Stimulated activated CD8-positive, alpha-beta memory T cell treated with anti-CD3 and anti-CD28 coated beads, Interleukin-4, amount 100 ng/mL, for 1 hour (primary cell): ENCODE measurements at regions not wholly inside any gene's neighbourhood (a gene's known extent, or its start where the extent isn't known, plus 50 kb on each side); places are given as distances from the start of the nearest gene placed in this dataset.

Experiments
- DNase-seq, 2 donors: peaks; one replicate each; pipeline ENCODE4 v3.0.0-alpha.2; 2020; ENCODE audit warnings: low read depth in 2 of 2, low spot score in 1 of 2

DNA sequence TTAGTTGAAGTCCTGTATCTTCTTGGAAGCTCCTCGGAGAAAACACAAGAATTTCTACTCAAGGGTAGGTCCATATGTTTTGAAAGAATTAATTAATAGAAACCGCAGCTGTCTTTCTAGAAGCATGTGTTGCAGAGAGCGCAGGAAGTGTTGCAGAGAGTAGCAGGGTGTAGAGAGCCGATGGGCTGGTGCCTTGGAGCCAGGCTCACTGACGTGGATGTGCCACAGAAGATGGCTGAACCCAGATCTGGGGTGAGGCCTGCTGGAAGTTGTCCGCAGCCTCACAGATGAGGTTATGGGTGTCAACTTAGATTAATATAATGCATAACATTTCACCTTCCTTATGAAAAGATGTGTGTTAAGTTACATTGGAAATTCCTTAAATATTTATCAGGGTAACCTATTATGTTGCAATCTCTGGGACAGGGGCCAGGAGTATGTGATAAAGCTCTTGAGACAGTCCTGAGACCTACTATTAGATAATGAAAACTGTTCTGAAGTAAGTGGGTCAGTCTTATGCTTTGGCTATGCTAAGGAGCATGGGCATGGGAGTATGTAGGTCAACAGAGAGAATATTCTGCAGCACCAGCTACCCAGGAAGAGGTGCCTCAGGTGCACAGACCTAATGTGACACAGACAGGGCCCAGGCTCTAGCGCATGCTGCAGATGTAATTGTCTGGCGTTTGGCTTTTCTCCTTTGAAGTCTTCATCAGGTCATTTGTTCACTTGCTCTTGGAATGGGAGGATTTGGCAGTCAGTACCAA lies 973.3 kb downstream of the BCL11B start:
- DNase-seq, result no peak

DNA sequence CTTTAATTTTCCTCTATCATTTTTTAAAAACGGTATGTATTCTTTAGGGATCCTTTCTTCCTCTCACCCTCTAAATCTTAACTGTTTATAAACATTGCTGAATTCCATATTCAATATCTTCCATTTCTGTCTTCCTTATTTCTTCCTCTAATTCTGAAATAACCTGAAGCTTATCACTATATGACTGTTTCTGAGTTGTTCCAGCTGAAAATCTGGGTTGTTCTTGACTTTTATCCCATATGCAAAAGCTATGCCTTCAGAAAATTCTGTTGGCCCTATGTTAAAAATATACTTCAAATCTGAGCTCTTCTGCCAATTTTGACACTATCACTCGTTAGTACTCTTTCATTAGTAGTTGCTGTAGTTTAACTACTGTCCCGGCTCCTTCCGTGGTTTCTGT lies 970.3 kb downstream of the BCL11B start:
- DNase-seq, result no peak

DNA sequence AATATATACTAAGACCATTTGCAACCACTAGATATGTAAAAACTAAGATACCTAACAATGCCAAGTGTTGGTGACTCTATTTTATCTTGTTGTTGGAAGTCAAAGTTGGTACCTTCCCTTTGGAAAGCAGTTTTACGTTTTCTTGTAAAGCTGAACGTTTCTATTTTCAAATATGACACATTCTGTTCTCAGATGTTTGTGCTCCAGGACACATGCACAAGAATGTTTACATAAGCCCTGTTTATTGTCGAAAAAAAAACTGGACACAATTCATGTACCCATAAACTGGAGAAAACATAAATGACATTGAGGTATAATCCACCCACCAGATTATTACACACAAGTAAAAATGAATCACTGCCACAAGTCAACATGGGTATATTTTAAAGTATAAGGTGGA lies 967.4 kb downstream of the BCL11B start:
- DNase-seq, result no peak

DNA sequence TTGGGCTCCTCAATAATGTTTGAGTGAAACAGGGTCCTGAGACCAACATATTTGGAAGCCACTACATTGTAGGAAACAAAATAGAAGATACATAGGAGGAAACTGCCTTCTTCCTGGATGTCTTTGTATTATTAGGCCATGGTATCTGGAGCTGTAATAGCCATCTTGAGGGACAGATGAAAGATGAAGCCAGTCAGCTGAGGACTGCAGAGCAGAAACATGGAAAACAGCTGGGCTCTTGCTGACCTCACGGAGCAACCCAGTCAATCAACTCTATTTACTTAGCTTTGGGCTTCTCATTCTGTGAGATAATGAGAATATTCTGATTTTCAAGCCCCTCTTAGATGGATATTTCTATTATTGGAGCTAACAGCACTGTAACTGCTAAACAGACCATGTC lies 962.4 kb downstream of the BCL11B start:
- no peak for DNase-seq

DNA sequence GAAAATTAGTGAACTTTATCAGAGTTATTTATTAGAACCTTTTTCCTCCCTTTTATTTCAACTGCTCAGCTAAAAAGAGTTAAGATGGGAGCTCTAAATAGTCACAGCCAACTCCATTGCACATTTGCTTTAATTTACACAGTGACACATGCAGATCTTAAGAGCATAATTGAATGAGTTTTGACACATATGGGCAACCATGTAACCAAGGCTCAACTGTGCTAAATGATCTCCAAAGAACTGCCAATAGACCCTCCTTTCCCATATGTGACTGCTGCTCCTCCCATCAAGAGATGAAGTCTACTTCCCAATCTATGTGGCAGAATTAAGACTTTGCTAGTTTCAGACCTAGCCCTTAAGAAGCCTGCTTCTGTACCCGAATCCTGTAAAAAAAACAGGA lies 960.0 kb downstream of the BCL11B start:
- DNase-seq, result no peak

DNA sequence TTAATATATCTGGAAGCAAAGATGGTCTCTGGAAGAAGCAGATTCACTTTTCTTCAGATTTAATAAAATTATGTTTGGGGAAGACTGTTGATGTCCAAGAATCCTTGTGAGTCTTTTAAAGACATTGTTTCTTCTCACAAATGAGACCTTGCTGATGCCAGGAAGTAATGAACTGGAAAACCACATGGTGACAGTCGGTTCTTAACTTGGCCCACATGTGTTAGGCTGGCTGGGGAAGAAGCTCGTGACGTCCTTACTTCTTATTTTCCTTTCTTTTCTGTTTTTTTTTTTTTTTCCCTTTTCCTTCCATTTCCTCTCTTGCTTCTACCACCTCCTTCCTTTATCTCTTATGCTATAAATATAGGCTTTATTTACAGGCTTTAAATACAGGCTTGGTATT lies 950.2 kb downstream of the BCL11B start:
- no peak for DNase-seq

DNA sequence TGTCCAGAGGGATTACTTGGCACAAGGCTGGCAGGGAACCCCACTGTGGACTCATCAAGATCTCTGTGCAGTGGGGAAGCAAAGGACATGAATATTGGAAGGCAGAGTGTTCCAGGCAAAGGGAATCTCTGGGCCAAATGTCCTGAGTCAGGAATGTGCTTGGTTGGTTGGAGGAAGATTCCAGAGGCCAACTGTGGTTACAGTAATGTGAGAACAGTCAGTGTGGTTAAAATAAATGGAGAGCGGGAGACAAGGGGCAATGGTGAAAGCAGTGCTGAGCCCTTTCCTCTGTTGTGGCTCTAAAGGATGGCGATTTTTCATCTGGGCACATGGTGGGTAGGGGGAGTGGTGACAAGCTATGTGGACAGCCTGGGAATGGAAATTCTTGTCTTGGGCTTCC lies 948.2 kb downstream of the BCL11B start:
- DNase-seq, result no peak

DNA sequence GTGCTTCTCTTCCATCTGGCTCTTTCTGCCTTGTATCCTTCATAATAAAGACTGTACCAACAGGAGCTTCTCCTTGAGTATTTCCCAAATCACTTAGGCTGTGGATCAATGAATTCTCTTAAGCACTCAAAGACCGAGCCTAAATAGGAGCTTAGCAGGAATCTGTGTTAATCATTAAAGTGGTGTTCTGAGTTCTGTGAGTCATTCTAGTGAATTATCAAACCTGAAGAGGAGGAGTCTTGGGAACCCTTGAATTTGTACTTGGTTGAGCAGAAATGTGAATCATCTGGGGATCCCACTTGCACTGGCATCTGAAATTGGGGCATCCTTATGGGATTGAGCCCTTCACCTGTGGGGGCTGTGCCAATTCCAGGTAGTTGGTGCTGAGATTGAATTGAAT lies 946.2 kb downstream of the BCL11B start:
- DNase-seq, result no peak

DNA sequence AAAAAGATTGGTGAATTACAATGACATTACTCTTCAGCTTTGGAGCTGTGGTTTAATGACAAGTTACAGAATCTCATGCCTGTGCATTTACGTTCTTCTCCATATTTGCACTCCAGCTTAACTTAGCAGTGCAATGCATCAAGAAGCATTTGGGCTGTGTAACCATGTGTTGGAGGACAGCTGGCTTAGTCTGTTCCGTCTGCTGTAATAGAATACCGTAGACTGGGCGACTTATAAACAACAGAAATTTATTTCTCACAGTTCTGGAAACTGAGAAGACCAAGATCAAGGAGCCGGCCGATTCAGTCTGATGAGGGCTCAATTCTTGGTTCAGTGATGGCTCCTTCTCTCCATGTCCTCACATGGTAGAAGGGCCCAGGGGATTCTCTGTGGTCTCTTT lies 943.5 kb downstream of the BCL11B start:
- DNase-seq, result no peak

DNA sequence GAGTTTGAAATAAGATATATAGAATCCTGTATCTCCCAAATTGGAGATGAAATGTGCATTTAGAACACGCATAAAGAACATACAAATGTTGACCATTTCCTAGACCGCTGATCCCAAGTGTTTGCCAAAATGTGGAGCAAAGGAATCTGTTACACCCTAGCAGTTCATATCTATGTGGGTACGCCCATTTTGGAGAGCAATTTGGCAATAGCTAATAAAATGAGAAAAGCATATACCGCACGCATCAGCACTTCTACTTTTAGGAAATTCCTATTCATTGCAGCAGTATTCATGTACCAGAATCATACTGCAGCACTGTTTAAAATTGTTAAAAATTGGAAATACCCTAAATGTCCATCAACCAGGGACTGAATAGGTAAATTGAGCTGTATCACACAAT lies 937.8 kb downstream of the BCL11B start:
- DNase-seq, result no peak

DNA sequence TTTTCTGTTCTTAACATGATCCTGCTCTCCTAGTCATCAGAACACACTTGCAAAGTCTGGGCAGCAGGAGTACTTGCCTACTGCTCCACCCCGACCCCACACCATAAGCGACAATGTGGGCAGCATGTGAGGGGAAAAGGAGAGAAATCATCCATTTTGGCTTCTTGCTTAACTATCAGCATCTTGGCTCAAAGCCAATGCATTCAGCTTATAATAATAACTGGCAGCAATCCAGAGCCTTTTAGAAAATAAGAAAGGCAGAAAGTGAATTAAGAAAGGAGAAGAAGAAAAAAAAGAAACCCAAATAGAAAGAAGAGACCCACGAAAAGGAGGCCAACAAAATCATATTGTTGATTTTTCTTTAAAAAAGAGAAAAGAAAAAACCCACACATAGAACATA lies 930.8 kb downstream of the BCL11B start:
- DNase-seq, result no peak

DNA sequence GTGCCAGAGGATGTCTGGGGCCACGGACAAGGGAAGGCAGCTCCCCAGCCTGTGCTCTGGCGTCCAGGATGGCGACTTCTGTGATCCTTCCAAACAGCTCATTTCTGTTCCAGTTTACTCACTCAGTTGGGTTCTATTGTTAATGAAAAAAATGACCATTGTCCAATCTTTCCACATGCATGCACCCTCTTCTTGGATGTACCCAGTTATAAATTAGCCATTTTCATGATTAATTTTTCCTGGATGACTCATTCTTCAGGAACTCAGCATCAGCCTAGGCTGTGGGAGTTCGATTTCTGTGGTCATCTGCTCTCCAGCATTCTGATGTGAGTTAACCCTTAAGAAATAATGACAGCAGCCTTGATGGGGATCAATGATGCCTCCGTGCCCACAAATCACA lies 926.8 kb downstream of the BCL11B start:
- DNase-seq, result no peak

DNA sequence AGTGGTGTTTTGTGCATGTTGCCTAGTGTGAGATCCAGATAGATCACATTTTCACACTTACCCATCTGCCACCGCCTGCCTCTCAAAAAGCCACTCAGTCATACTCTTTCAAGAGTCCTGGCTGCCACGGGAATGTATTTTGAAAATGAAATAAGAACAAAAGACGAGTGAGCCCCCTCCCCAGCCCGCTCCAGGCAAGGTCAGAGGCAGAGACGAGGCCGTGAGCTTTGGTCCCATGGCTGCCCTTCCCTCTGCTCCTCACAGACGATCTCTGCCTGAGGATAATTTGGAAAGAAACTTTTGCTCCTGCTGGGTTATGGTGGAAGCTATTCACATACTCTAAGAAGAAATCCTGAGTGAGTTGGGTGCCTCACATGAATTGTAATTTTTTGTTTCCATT lies 924.3 kb downstream of the BCL11B start:
- no peak for DNase-seq

DNA sequence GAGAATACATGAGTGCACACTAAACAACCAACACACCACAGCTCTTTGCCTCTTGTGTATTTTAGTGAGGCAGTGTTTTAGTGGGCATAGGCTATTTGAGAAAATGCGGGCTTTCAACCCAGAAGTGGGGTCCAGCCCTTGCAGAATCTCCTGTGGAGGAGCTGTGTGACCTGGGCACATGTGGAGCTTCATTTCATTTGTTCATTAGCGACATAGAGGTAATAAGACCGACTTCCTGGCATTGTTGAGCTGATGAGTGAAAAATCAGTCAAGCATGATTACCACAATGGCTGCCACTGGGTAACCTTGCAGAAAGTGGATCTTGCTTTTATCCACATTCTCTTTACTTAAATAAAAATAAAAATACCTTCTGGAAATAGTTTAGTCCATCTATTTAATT lies 923.5 kb downstream of the BCL11B start:
- DNase-seq, result no peak

DNA sequence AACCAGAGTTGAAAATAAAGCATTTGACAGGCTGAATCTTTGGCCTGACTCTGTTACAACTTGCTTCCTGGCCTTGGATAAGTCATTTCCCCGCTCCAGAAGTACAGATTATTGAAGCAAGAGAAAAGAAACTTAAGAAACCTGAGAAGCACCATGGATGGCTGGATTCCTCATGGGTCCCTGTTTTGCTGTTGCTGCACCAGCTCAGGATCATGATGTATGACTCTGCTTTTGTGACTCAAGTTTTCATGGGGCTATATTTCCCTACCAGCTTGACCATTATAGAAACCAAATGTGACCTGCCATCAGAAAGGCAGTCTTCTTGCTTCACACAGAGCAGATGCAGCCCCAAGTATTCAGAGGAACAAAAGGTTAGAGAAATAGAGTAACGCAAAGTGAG lies 921.8 kb downstream of the BCL11B start:
- no peak for DNase-seq

DNA sequence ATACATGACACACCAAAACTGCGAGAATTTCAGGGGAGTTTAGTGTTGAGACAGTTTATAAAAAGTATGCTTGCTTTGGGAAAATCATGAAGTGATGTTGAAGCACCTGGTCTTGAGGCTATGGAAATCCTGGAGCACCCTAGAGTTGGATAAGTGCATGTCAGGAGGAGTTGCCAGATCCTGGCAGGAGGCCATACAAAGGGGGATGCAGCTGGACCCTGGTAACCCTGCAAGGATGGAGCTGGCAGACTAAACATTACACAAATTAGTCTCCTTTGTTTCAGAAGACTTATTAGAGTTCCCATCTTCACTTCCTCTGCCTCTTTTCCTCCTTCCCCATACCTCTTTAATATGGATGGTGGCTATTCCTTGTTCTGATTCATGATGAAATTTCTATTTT lies 907.0 kb downstream of the BCL11B start:
- DNase-seq, result no peak

DNA sequence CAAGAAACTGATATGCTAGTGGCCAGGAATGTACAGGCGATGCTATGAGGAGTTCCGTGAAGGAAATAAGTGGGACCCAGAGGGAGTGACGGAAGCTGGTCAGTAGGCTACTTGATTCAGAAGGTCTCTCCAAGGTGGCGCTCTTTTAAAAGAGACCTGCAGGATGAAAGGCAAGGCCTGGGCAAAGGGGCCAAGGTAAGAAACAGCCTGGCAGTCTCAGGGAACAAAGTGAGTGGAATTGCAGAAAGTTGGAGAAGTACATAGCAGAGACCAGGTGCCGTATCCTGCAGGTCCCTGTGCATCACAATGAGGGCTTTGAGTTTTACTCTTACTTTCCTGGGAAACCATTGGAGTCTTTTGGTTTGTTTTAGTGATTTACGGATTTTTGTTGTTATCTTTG lies 905.6 kb downstream of the BCL11B start:
- DNase-seq, result no peak

DNA sequence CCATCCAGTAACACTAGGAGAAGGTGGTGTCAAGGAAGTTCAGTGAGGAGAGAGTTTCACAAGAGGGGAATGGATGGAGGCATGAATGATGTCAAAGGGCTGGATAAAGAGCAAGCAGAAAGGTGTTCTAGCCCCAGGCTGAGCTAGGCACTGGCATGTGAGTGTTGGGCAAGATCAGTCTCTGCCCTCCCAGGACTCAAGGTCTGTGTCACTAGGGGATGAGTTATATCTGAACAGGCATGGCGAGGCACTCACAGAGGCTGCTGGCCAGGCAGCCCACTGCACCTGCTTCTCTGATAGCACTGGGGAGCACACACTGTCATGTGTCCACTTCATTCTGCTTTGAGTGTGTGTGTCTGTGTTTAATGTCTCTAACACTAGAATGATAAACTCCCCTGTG lies 903.8 kb downstream of the BCL11B start:
- DNase-seq, result no peak

DNA sequence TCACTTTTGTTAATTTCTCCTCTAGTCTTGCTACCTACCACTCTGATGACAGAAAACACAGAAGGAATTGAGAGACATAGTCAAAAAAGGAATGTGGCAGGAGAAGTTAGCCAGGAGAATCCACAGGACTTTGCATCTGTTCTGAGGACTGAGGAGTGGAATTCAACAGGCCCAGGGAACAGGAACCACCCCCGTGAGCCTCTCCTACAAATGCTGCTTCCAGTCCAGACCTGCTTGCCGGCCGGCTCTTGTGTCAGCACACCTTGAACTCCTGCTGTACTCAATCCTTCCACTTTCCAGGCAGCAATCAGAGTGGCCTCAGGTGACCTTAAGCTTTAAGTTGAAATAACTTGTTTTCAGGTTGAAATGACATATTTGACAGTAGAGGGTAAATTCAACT lies 903.1 kb downstream of the BCL11B start:
- no peak for DNase-seq

DNA sequence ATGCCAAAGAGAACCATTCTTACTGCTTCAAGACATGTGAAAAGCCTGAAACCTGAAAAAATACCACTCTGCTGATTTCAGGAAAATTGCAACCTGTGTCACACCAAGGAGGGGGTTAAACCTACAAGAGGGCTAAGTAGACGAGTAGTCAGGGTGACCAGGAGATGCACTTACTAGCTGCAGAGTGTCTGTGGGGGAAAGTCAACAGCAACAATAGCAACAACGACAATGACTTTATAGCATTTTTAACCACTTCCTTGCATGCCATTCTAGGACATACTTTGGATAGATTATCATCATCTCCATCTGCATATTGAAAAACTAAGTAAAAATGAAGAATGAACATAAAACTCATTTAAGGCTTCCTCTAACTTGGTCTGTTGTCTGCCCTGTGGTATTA lies 902.7 kb downstream of the BCL11B start:
- no peak for DNase-seq

DNA sequence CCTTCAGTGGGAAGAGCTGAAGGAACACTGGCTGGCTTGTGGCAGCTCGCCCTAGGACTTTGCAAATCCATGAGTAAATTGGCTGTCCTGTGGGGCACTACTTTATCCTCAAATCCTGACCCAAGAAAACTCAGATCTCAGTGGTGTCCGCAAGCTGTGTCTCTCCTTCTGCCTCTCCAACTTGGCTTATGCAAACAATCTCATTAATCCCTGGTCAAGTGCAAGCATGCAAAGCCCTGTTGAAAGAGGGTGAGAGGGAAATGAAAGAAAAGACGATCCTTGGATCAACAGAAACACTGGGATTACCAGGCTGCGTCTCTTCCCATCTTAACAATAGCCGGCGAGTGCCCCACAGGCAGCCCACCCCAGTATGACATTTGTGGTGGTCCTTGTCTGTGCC lies 901.6 kb downstream of the BCL11B start:
- DNase-seq, result no peak

DNA sequence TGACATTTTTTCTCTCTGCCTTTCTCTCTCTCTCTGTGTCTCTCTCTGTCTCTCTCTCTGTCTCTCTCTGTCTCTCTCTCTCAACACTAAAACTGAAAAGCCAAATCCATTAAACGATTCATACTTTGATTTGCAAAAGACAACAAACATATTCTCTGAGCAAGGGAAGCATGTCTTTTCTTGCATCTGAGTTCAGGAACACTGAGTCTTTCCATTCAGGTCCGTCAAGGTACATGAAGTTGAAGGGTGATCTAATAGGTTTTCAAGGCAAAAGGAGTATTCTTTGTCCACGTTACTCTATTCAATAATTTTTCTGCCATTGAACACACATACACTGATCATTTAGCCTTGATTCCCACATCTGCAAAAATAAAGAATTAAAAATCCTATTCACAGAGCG lies 900.9 kb downstream of the BCL11B start:
- DNase-seq, result no peak

DNA sequence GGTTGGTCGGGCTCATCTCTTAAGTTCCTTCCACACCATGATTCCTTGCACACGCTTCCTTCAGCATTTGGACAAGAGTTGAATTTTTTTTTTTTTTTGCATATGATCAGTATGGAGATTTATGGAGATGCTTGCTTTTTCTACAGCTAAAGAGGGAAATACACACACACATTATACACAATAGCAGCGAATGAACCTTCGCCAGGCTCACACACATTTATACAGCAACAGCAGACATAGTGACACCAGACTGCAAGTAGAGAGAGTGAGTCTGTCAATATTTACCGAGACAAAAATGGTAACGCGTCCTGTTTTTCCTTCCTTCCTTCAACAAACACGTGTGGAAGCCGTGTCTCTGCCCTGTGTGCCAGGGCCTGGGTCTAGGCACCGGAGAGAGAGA lies 897.9 kb downstream of the BCL11B start:
- DNase-seq, result no peak

DNA sequence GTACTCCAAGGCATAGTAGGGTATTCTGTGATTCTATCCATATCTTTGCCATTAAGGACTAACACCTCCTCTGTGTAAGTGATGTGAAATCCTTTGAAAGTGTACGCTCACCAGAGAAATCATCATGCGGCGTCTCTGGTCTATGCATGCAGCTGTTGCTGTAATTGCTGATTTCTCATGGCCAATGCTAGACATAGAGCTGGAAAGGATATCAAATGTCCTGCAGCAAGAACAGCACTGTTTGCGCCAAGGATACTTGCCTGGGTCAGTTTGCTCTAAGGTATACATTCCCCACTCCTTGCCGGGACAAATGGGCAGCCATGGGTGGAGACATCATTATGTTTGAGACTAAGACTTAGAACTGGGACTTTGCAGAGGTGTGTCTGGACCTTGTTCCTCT lies 896.4 kb downstream of the BCL11B start:
- no peak for DNase-seq
